ENCODE measurements at regions not wholly inside any gene's neighbourhood (a gene's known extent, or its start where the extent isn't known, plus 50 kb on each side); places are given as distances from the start of the nearest gene placed in this dataset.
A peak's percentile ranks its signal among the peaks of the same experiment; 100 is the strongest.

GRCh38 chr3:59446775-59447465, 397.1 kb upstream of the CFAP20DC start:
- DNase-seq (ENCODE audit: low read depth in 2 of 2) = no peak

- no peak for DNase-seq (ENCODE audit: low read depth in 2 of 2)
These were observed 394.9 kb upstream of the CFAP20DC start for GRCh38 chr3:59444676-59445075.

DNA sequence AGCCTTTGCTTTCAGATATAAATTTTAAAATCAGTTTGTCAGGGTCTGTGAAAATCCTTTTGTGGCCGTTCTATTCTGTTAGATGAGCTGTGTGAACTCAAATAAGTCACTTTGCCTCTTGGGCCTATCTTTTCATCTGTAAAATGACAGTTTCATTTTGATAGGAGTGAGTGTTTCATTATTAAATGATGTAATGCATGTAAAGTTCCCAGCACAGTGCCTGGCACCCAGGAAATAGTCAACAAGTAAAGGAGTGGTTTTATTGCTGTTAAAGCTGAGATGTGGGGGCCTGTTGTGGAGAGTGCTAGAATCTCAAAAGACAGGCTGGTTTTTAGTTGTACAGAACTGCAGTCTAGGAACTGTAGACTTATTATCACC, 394.5 kb upstream of the CFAP20DC start:
- DNase-seq (ENCODE audit: low read depth in 2 of 2) = no peak

- no peak for DNase-seq (ENCODE audit: low read depth in 2 of 2)
These were observed 393.9 kb upstream of the CFAP20DC start for GRCh38 chr3:59443618-59444293.

DNA sequence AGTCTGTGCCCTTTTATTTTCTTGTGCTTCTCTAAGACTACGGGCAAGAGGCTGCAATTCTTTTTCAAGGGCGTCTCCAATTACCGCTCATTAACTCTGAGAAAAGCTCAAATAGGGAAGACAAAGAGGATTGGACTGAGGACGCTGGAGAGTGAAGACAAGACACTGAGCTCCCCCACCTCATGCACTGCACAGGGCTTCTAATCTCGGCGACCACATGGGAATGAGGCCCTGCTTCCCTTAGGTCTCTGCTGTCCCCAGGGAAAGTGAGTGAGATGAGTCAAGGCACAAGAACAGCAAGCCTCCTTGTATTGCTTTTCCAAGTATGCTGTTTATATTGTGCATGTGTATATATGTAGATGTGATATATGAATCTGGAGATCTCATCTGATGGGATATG, 392.2 kb upstream of the CFAP20DC start:
- DNase-seq (ENCODE audit: low read depth in 2 of 2) = no peak

GRCh38 chr3:59440285-59441028, 390.6 kb upstream of the CFAP20DC start:
- DNase-seq (ENCODE audit: low read depth in 2 of 2) = no peak

DNA sequence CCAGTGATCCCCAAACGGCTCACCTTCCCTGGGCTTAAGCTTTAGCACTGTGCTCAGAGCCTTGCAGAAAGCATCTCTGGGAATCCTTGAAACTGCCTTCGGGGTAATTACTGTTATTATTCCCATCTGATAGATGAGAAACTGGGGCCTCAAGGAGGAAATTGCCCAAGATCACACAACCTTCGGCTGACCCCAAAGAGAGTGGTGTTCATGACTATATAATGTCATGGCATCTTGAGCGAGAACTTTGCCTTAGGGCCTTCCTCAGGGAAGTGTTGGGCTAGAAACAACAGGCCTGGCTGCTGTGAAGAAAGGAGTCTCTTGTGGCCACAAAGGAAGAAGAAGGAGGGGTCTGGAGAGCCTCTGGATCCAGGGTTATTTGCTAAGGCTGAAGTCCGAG, 388.7 kb upstream of the CFAP20DC start:
- no peak for DNase-seq (ENCODE audit: low read depth in 2 of 2)

DNA sequence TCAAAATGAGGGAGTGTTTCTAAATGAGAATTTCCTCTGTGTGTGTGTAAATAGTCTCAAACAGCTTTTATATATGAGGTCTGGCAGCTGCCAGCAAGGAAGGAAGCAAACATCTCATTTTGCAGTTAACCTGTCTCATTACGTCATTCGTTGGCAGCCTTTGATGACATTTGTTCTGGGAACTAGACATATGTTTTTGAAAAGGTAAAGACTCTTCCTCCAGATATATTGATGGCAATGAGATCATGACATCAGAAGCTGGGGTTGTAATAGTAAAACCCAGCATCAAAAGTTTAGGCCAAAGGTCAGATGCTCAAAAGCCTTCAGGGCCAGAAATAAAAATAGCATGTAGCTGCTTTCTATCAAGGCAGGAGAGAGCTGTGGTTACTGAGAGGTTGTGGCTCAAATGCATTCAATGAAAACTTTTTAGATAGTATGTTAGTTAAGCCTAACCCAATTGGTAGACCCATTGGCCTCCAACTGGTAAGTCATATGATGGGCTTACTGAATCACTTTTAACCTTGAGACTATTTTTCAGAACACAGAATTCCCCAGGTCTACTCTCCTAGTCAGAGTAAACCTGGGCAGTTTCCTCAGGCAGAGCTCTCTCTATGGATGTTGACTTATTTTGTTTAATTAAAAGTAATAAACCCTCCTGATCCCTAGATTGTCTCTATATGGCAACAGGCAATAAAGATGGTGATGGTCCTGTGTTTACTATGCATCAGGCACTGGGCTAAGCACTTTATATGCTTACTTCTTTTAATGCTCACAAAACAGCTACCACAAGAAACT, 386.5 kb upstream of the CFAP20DC start:
- DNase-seq (ENCODE audit: low read depth in 2 of 2) = no peak

- no peak for DNase-seq (ENCODE audit: low read depth in 2 of 2)
These were observed 383.7 kb upstream of the CFAP20DC start for GRCh38 chr3:59433546-59433945.

DNA sequence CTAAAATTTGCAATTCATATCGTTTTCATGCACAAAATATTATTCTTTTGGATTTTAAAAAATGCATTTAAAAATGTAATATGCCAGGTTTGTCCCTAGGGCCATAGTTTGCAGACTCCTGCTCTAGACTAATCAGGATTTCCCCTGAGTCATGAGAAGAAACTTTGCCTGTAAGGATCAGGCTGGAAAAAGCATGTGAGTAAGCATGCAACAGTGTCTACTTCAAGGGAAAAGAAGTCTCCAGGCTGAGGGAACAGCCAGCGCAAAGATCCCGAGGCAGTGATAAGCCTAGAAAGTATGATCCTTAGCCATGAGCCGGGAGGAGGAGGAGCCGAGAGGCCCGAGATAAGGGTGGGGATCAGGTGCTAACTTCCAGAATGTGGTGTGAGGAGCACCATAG, 382.8 kb upstream of the CFAP20DC start:
- no peak for DNase-seq (ENCODE audit: low read depth in 2 of 2)

DNA sequence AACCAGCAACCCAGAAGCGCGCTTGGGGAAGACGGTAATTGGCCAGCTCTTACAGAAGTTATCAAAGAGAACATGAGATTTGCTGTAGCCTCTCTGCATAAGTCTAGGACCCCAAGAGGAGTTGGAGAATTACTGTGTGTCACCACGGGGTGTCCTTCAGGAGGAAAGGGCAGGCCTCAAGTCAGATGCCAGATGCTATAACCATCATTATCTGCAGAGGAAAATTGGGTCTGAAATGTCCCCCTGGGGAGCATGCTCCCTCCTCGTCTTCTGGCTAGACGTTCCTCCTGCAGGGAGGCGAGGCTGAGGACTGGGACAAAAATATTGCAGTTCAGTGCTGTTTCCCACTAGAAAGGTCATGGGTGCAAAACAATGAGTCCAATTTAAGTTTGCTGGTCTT, 380.5 kb upstream of the CFAP20DC start:
- DNase-seq (ENCODE audit: low read depth in 2 of 2) = no peak

GRCh38 chr3:59429198-59429597, 379.4 kb upstream of the CFAP20DC start:
- DNase-seq (ENCODE audit: low read depth in 2 of 2) = no peak

DNA sequence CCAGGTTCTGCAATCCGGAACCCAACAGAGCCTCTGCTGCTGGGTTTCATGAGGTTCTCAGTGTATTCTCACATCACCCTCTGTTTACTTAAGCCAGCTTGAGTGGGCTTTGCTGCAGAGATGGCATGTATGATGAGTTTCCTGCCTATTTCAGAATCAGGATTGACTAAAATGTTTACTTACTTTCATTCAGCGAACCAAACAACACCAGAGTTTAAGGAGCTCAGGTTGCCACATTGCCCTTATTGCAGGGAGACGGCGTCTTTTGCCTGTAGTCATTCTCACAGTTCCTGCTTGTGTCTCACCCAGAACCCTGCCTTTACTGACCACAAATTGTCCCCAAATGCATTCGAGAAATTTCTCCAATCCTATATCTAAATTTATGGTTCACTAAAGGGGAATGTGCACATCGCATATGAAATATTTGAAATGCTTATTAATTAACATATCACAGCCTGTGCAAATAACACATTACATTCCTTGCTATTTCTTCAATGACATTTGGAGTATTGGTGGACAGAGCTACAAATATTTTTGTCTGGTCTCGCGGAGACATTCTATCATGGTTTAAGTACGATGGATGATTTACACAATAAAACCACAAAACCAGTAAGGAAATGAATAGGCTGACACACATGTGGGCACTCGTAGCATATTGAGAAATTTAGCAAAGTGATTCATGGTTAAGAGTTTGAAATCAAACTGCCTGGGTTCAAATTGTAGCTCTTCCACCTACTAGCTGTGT, 377.2 kb upstream of the CFAP20DC start:
- no peak for DNase-seq (ENCODE audit: low read depth in 2 of 2)

GRCh38 chr3:59425942-59426341, 376.1 kb upstream of the CFAP20DC start:
- peak; percentile 24 to 34 for DNase-seq (ENCODE audit: low read depth in 2 of 2)

- DNase-seq (ENCODE audit: low read depth in 2 of 2) = no peak
These were observed 375.5 kb upstream of the CFAP20DC start for GRCh38 chr3:59425371-59425770.

GRCh38 chr3:59424268-59425010, 374.6 kb upstream of the CFAP20DC start:
- no peak for DNase-seq (ENCODE audit: low read depth in 2 of 2)

GRCh38 chr3:59423707-59424106, 373.9 kb upstream of the CFAP20DC start:
- no peak for DNase-seq (ENCODE audit: low read depth in 2 of 2)

DNA sequence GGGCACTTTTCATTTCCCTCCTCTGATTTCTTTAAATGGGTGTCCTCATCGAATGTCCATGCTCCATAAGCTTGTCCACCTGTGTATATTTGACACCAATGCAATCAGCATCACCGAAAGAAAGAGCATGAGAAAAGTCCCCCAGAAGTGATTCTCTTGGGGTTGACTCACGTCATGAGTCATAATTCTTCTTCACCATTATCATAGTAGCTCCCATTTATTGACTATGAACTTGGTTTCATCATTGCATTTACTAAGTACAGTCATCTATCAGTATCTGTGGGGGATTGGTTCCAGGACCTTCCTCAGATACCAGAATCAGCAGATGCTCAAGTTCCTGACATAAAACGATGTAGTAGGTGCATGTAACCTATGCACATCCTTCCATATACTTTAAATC, 372.5 kb upstream of the CFAP20DC start:
- DNase-seq (ENCODE audit: low read depth in 2 of 2) = no peak

GRCh38 chr3:59418836-59419235, 369.0 kb upstream of the CFAP20DC start:
- DNase-seq (ENCODE audit: low read depth in 2 of 2) = no peak

DNA sequence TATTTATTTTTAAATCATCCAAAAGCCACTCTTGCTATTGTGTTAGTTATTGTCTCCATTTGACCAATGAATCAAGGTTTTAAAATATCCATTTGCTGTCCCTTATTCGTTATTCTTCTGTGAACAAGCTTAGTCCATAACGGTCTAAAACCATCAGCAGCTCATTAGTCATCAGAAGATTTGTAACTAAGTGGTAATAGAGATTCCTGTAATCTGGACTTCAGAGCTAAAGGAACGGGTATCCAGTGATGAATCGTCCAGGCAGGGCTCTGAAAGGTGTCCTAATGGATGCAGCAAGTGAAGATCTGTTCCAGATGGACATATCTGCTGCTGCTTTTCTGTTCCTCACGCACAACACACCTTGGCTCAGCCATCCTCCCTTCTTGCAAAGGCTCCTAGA, 362.7 kb upstream of the CFAP20DC start:
- DNase-seq (ENCODE audit: low read depth in 2 of 2) = no peak

- no peak for DNase-seq (ENCODE audit: low read depth in 2 of 2)
These were observed 361.9 kb upstream of the CFAP20DC start for GRCh38 chr3:59411694-59412093.
